ENCODE measurements at regions not wholly inside any gene's neighbourhood (a gene's known extent, or its start where the extent isn't known, plus 50 kb on each side); places are given as distances from the start of the nearest gene placed in this dataset.

GRCh38 chr20:50423758-50424157 is 86.4 kb upstream of the PTPN1 start:
- Histone ChIP-seq H3K36me3 (ENCODE audit: control insufficient read depth, insufficient read depth, low read length) (no peaks in the 10 kb centered on the region), H3K9me3 (ENCODE audit: control insufficient read depth, insufficient read depth, low read length) (peaks cover 6% of the 10 kb centered on the region), H3K27ac (ENCODE audit: low read length) (no peak overlapping the region), H3K4me3 (ENCODE audit: low read length) (no peak overlapping the region), H3K4me1 (ENCODE audit: control insufficient read depth, insufficient read depth, low read length) (no peaks in the 10 kb centered on the region), H3K27me3 (ENCODE audit: control insufficient read depth, insufficient read depth, low read length) (no peaks in the 10 kb centered on the region)
- Mint-ChIP-seq H3K9me3 (no peaks in the 10 kb centered on the region), H3K4me3 (no peak overlapping the region), H3K36me3 (no peaks in the 10 kb centered on the region), H3K27ac (no peak overlapping the region), H3K4me1 (peaks cover 0 to 7% of the 10 kb centered on the region in 2 donors), H3K27me3 (ENCODE audit: low read depth in 2 of 2) (peaks cover 17 to 29% of the 10 kb centered on the region in 2 donors)
- no peak for TF ChIP-seq CTCF (IDR thresholded peaks at IDR 0.05)
- DNase-seq (no peak), ATAC-seq (no peak)
- WGBS (ENCODE audit: insufficient coverage): 88% methylated on average over 5 of the region's 6 CpGs
- intact Hi-C loops (cut with micrococcal nuclease): no loop called here

- Mint-ChIP-seq H3K4me1 (no peaks in the 10 kb centered on the region), H3K27me3 (ENCODE audit: low read depth in 2 of 2) (peaks cover 17 to 22% of the 10 kb centered on the region in 2 donors), H3K4me3 (no peak overlapping the region), H3K9me3 (no peaks in the 10 kb centered on the region), H3K27ac (no peak overlapping the region), H3K36me3 (no peaks in the 10 kb centered on the region)
- no peak overlapping the region for H3K27ac ChIP-seq (ENCODE audit: low read length)
- DNase-seq: no peak
- intact Hi-C loops (cut with micrococcal nuclease): no loop called here
- no peaks in the 10 kb centered on the region for H3K4me1 ChIP-seq (ENCODE audit: control insufficient read depth, insufficient read depth, low read length)
- no peaks in the 10 kb centered on the region for H3K27me3 ChIP-seq (ENCODE audit: control insufficient read depth, insufficient read depth, low read length)
- H3K9me3 ChIP-seq (ENCODE audit: control insufficient read depth, insufficient read depth, low read length): peaks cover 6% of the 10 kb centered on the region
- no peak overlapping the region for H3K4me3 ChIP-seq (ENCODE audit: low read length)
- H3K36me3 ChIP-seq (ENCODE audit: control insufficient read depth, insufficient read depth, low read length): no peaks in the 10 kb centered on the region
- no peak for TF ChIP-seq CTCF (IDR thresholded peaks at IDR 0.05)
- 75% methylated on average over 2 of the region's 3 CpGs for WGBS (ENCODE audit: insufficient coverage)
- ATAC-seq: peak in 1 of 3 donors; percentile 25
Measured at GRCh38 chr20:50425076-50425475, 85.1 kb upstream of the PTPN1 start.

GRCh38 chr20:50426866-50427718 is 83.1 kb upstream of the PTPN1 start:
- Histone ChIP-seq H3K27ac (ENCODE audit: low read length) (no peak overlapping the region), H3K9me3 (ENCODE audit: control insufficient read depth, insufficient read depth, low read length) (no peaks in the 10 kb centered on the region), H3K4me1 (ENCODE audit: control insufficient read depth, insufficient read depth, low read length) (no peaks in the 10 kb centered on the region), H3K36me3 (ENCODE audit: control insufficient read depth, insufficient read depth, low read length) (no peaks in the 10 kb centered on the region), H3K4me3 (ENCODE audit: low read length) (no peak overlapping the region), H3K27me3 (ENCODE audit: control insufficient read depth, insufficient read depth, low read length) (no peaks in the 10 kb centered on the region)
- Mint-ChIP-seq H3K4me3 (no peak overlapping the region), H3K27ac (no peak overlapping the region), H3K36me3 (no peaks in the 10 kb centered on the region), H3K9me3 (no peaks in the 10 kb centered on the region), H3K27me3 (ENCODE audit: low read depth in 2 of 2) (peaks cover 24 to 26% of the 10 kb centered on the region in 2 donors), H3K4me1 (no peaks in the 10 kb centered on the region)
- intact Hi-C loops (cut with micrococcal nuclease): no loop called here
- no peak for TF ChIP-seq CTCF (IDR thresholded peaks at IDR 0.05)
- WGBS (ENCODE audit: insufficient coverage): 85% methylated on average over 5 of the region's 6 CpGs
- DNase-seq (no peak), ATAC-seq (no peak)

- H3K9me3 ChIP-seq (ENCODE audit: control insufficient read depth, insufficient read depth, low read length): no peaks in the 10 kb centered on the region
- Mint-ChIP-seq H3K9me3 (no peaks in the 10 kb centered on the region), H3K27ac (no peak overlapping the region), H3K4me3 (no peak overlapping the region), H3K4me1 (no peaks in the 10 kb centered on the region), H3K27me3 (ENCODE audit: low read depth in 2 of 2) (peaks cover 25 to 28% of the 10 kb centered on the region in 2 donors), H3K36me3 (no peaks in the 10 kb centered on the region)
- WGBS (ENCODE audit: insufficient coverage): 22% methylated on average over 5 of the region's 5 CpGs
- no peak for ATAC-seq
- H3K4me3 ChIP-seq (ENCODE audit: low read length): no peak overlapping the region
- no peaks in the 10 kb centered on the region for H3K36me3 ChIP-seq (ENCODE audit: control insufficient read depth, insufficient read depth, low read length)
- no peaks in the 10 kb centered on the region for H3K4me1 ChIP-seq (ENCODE audit: control insufficient read depth, insufficient read depth, low read length)
- intact Hi-C loops (cut with micrococcal nuclease): no loop called here
- H3K27ac ChIP-seq (ENCODE audit: low read length): no peak overlapping the region
- TF ChIP-seq CTCF (IDR thresholded peaks at IDR 0.05): no peak
- H3K27me3 ChIP-seq (ENCODE audit: control insufficient read depth, insufficient read depth, low read length): no peaks in the 10 kb centered on the region
- no peak for DNase-seq
Measured at GRCh38 chr20:50427719-50428083, 82.5 kb upstream of the PTPN1 start.
